ENCODE measurements at regions not wholly inside any gene's neighbourhood (a gene's known extent, or its start where the extent isn't known, plus 50 kb on each side); places are given as distances from the start of the nearest gene placed in this dataset.

DNA sequence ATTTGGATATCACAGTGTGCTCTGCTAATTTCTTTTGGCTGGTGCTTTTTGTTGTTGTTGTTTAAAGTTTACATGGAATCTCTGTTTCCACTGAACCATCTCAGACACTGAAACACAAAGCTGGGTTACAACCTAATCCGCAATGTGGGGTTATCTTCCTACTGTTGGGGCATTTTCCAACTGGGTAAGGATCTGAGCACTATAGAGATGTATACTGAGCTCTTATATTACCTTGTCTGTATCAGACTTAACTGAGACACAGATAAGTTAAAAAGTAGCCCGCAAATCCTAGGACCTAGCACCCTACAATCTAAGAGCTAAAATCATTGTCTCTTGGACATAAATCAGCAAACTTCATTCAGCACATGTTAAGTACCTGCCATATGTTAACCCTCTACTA is 169.2 kb downstream of the LTN1 start (continued):
- TF ChIP-seq, protein P1, sequence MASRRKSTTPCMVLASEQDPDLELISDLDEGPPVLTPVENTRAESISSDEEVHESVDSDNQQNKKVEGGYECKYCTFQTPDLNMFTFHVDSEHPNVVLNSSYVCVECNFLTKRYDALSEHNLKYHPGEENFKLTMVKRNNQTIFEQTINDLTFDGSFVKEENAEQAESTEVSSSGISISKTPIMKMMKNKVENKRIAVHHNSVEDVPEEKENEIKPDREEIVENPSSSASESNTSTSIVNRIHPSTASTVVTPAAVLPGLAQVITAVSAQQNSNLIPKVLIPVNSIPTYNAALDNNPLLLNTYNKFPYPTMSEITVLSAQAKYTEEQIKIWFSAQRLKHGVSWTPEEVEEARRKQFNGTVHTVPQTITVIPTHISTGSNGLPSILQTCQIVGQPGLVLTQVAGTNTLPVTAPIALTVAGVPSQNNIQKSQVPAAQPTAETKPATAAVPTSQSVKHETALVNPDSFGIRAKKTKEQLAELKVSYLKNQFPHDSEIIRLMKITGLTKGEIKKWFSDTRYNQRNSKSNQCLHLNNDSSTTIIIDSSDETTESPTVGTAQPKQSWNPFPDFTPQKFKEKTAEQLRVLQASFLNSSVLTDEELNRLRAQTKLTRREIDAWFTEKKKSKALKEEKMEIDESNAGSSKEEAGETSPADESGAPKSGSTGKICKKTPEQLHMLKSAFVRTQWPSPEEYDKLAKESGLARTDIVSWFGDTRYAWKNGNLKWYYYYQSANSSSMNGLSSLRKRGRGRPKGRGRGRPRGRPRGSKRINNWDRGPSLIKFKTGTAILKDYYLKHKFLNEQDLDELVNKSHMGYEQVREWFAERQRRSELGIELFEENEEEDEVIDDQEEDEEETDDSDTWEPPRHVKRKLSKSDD (conservative IDR thresholded peaks at IDR 0.05; ENCODE audit: low read length), result no peak
- TF ChIP-seq CHD1 (IDR thresholded peaks at IDR 0.05; ENCODE audit: low read length) (no peak), GTF2E2 (tag; IDR thresholded peaks at IDR 0.05) (no peak), PURB (CRISPR knock-in tag; IDR thresholded peaks at IDR 0.05; ENCODE audit: low read depth) (no peak), FOXJ2 (tag; IDR thresholded peaks at IDR 0.05) (no peak), AFF1 (IDR thresholded peaks at IDR 0.05; ENCODE audit: low read depth in 1 of 2, partially characterized antibody in 2 of 2) (no peak), KDM5B (IDR thresholded peaks at IDR 0.05; ENCODE audit: insufficient replicate concordance, low read depth, low read length) (no peak)
- TF ChIP-seq, protein P2, sequence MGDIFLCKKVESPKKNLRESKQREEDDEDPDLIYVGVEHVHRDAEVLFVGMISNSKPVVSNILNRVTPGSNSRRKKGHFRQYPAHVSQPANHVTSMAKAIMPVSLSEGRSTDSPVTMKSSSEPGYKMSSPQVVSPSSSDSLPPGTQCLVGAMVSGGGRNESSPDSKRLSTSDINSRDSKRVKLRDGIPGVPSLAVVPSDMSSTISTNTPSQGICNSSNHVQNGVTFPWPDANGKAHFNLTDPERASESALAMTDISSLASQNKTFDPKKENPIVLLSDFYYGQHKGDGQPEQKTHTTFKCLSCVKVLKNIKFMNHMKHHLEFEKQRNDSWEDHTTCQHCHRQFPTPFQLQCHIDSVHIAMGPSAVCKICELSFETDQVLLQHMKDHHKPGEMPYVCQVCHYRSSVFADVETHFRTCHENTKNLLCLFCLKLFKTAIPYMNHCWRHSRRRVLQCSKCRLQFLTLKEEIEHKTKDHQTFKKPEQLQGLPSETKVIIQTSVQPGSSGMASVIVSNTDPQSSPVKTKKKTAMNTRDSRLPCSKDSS (IDR thresholded peaks at IDR 0.05; ENCODE audit: low read depth, partially characterized antibody), result no peak
